OCI-LY1 (cell line): ENCODE measurements at regions not wholly inside any gene's neighbourhood (a gene's known extent, or its start where the extent isn't known, plus 50 kb on each side); places are given as distances from the start of the nearest gene placed in this dataset.

Experiments
- CTCF ChIP-seq: fragments of 200-600 bp; sonication (generic), shearing (Covaris generic); IDR thresholded peaks from 2 replicates; pipeline ENCODE4 v1.5.1; 2017; ENCODE audit warnings: mild to moderate bottlenecking, antibody characterized with exemption, low read length, moderate library complexity, mixed read lengths
- EZH2 ChIP-seq: fragments of 200-600 bp; sonication (generic), shearing (Covaris generic); IDR thresholded peaks from 2 replicates; pipeline ENCODE4 v1.8.0; 2017; ENCODE audit warnings: borderline replicate concordance, mixed run types, mild to moderate bottlenecking, antibody characterized with exemption, low read length, moderate library complexity, mixed read lengths

- no peak for TF ChIP-seq CTCF
- TF ChIP-seq EZH2: no peak
Observed at GRCh38 chr10:90418869-90419652, 438.8 kb downstream of the HTR7 start.
